A673 (cell line): ENCODE measurements at regions not wholly inside any gene's neighbourhood (a gene's known extent, or its start where the extent isn't known, plus 50 kb on each side); places are given as distances from the start of the nearest gene placed in this dataset.

ENCODE experiments used
- BruUV-seq: library from RNA; stranded (reverse); fragments of 400-500 nt; replicated peaks from 2 replicates; lab custom pipeline; 2021; lab: Mats Ljungman, UMichigan
- CTCF ChIA-PET: fragments of 300-600 bp; sonication (Branson Sonifier 250); formaldehyde crosslinking; loops from one replicate; lab custom pipeline; 2022; ENCODE audit warnings: antibody characterized with exemption; lab: Charles Lee
- POLR2A ChIA-PET: fragments of 300-600 bp; sonication (Branson Sonifier 250); formaldehyde crosslinking; loops from one replicate; lab custom pipeline; 2022; ENCODE audit warnings: antibody characterized with exemption; ENCODE audit not compliant: low non-redundant PET; lab: Charles Lee
- DNase-seq: peaks from one replicate; pipeline ENCODE4 v3.0.0-alpha.2; 2015; ENCODE audit warnings: low spot score
- H3K27ac ChIP-seq: fragments of 200-600 bp; sonication (generic); 2 replicates; pipeline ENCODE4 v1.5.1; 2016; ENCODE audit warnings: mixed run types, low read depth, mild to moderate bottlenecking, mixed read lengths, antibody characterized with exemption, low read length; ENCODE audit not compliant: poor library complexity, severe bottlenecking
- H3K27me3 ChIP-seq: fragments of 200-600 bp; sonication (generic); replicated peaks from 2 replicates; pipeline ENCODE4 v1.6.1; 2017; ENCODE audit warnings: mixed run types, low read depth, mild to moderate bottlenecking, mixed read lengths, antibody characterized with exemption, low read length; ENCODE audit not compliant: insufficient read depth, poor library complexity
- H3K36me3 ChIP-seq: fragments of 200-600 bp; sonication (generic); 2 replicates; pipeline ENCODE4 v1.6.1; 2016; ENCODE audit warnings: mixed run types, mild to moderate bottlenecking, mixed read lengths, antibody characterized with exemption, low read length; ENCODE audit not compliant: insufficient read depth, poor library complexity, severe bottlenecking
- H3K4me1 ChIP-seq: fragments of 200-600 bp; sonication (generic); 2 replicates; pipeline ENCODE4 v1.6.1; 2017; ENCODE audit warnings: mixed run types, mild to moderate bottlenecking, mixed read lengths, antibody characterized with exemption, low read length; ENCODE audit not compliant: insufficient read depth, poor library complexity, severe bottlenecking
- H3K4me3 ChIP-seq: fragments of 200-600 bp; sonication (generic); 2 replicates; pipeline ENCODE4 v1.5.1; 2016; ENCODE audit warnings: low read depth, mixed run types, mild to moderate bottlenecking, mixed read lengths, low read length; ENCODE audit not compliant: poor library complexity, severe bottlenecking
- H3K9me3 ChIP-seq: fragments of 200-600 bp; sonication (generic); 2 replicates; pipeline ENCODE4 v1.6.1; 2016; ENCODE audit warnings: mixed run types, low read depth, mild to moderate bottlenecking, mixed read lengths, antibody characterized with exemption, low read length; ENCODE audit not compliant: poor library complexity, severe bottlenecking
- EZH2 ChIP-seq: fragments of 200-600 bp; sonication (generic); IDR thresholded peaks from 2 replicates; pipeline ENCODE4 v1.6.1; 2017; ENCODE audit warnings: borderline replicate concordance, low read depth, mild to moderate bottlenecking, mixed read lengths, antibody characterized with exemption, low read length; ENCODE audit not compliant: poor library complexity, severe bottlenecking
- intact Hi-C: fragments of 100-400 bp; cut with micrococcal nuclease; formaldehyde crosslinking; loops from one replicate; pipeline ENCODE4 v1.10.0; 2022; ENCODE audit not compliant: unreplicated experiment
- TF ChIP-seq, protein P1 (sequence below): fragments of 300-800, 200-600 bp; sonication (generic); conservative IDR thresholded peaks from 2 replicates; pipeline ENCODE4 v1.5.1; 2017; ENCODE audit warnings: low read depth, mild to moderate bottlenecking, antibody characterized with exemption, low read length, moderate library complexity, mixed read lengths

DNA sequence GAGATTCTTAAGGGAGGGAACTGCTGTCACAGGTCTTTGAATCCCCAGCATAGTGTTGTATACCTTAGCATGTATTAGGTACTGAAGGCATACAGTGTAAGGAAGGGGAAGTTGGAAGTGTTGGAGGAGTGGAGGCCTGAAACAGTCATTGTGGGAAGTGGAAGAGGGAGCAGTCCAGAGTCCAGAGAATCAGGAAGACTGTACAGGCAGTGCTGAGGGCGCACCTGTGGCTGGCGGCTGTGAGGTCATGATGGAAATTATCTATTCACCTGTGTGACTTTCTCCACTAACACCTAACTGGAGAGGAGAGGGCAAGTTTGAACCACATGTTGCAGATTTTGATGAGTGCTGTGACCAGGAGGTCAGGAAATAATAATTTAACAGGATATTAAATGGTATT is 119.7 kb upstream of the NIPBL start:
- no peak for TF ChIP-seq EZH2
- TF ChIP-seq, protein P1, sequence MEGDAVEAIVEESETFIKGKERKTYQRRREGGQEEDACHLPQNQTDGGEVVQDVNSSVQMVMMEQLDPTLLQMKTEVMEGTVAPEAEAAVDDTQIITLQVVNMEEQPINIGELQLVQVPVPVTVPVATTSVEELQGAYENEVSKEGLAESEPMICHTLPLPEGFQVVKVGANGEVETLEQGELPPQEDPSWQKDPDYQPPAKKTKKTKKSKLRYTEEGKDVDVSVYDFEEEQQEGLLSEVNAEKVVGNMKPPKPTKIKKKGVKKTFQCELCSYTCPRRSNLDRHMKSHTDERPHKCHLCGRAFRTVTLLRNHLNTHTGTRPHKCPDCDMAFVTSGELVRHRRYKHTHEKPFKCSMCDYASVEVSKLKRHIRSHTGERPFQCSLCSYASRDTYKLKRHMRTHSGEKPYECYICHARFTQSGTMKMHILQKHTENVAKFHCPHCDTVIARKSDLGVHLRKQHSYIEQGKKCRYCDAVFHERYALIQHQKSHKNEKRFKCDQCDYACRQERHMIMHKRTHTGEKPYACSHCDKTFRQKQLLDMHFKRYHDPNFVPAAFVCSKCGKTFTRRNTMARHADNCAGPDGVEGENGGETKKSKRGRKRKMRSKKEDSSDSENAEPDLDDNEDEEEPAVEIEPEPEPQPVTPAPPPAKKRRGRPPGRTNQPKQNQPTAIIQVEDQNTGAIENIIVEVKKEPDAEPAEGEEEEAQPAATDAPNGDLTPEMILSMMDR: no peak
- Histone ChIP-seq H3K27me3 (peaks cover 5% of the 10 kb centered on the region), H3K4me1 (no peaks in the 10 kb centered on the region), H3K9me3 (no peaks in the 10 kb centered on the region), H3K4me3 (no peak overlapping the region), H3K27ac (no peak overlapping the region), H3K36me3 (no peaks in the 10 kb centered on the region)
- ChIA-PET CTCF (no interaction called here), POLR2A (no interaction called here)
- intact Hi-C loops: no loop called here
- no peak for DNase-seq
- BruUV-seq: no TSS peak

DNA sequence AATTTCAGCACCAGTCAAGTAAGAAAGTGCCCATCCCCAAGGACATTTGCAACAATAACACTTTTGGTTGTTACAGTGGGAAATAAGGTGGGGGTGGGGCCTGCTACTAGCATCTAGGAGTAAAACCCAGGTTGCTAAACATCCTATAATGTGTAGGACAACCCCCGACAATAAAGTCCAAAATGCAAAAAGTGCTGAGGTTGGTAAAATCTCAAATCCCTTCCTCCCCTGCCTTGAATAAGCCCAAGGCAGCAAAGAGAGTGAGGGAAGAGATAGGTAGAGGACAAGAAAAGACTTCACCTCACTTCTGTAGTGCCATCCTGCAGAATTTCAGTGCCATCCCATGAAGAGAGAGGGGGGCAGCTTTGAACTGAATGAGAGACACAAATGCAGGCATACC is 117.5 kb upstream of the NIPBL start:
- Histone ChIP-seq H3K36me3 (no peaks in the 10 kb centered on the region), H3K4me3 (no peak overlapping the region), H3K27ac (no peak overlapping the region), H3K4me1 (no peaks in the 10 kb centered on the region), H3K27me3 (peaks cover 5% of the 10 kb centered on the region), H3K9me3 (no peaks in the 10 kb centered on the region)
- ChIA-PET POLR2A (no interaction called here), CTCF (no interaction called here)
- intact Hi-C loops: no loop called here
- DNase-seq: no peak
- BruUV-seq: no TSS peak
- no peak for TF ChIP-seq EZH2
- TF ChIP-seq, protein P1: no peak

DNA sequence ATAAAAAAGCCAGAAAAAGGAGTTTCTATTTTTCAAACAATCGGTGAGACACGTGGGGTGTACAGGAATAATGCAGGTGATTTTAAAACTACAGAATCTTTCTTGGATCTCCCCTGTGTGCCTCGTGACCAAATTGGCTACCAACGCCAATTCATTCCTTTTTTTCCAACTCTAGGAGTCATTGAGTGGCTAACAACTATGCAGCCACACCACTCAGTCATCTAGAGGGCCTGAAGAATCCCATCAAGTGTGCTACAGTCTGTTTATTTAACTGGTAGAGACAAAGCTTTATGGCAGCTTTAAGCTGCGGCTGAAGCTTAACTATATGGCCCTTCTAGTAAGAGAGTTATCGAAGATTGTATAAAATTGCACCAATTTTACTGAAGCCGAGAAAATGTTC is 113.1 kb upstream of the NIPBL start:
- BruUV-seq: no TSS peak
- no peaks in the 10 kb centered on the region for H3K9me3 ChIP-seq
- CTCF ChIA-PET: no interaction called here

More for the DNA sequence above, 113.1 kb upstream of the NIPBL start:
- DNase-seq: no peak
- intact Hi-C loops: no loop called here
- POLR2A ChIA-PET: no interaction called here
- Histone ChIP-seq H3K36me3 (no peaks in the 10 kb centered on the region), H3K27ac (no peak overlapping the region), H3K4me3 (no peak overlapping the region), H3K4me1 (no peaks in the 10 kb centered on the region), H3K27me3 (no peaks in the 10 kb centered on the region)
- TF ChIP-seq, protein P1: no peak
- TF ChIP-seq EZH2: no peak
